ENCODE measurements at regions not wholly inside any gene's neighbourhood (a gene's known extent, or its start where the extent isn't known, plus 50 kb on each side); places are given as distances from the start of the nearest gene placed in this dataset.
A peak's percentile ranks its signal among the peaks of the same experiment; 100 is the strongest.
"Not testable (repeated sequence)": the region's sequence is repeated elsewhere in the genome, so short reads cannot be mapped to it uniquely, and the experiment has no call there.

GRCh38 chr20:18876394-18876793 lies 62.8 kb downstream of the SCP2D1 start:
- DNase-seq, POLR2A ChIA-PET, CTCF ChIA-PET: not testable (repeated sequence)

DNA sequence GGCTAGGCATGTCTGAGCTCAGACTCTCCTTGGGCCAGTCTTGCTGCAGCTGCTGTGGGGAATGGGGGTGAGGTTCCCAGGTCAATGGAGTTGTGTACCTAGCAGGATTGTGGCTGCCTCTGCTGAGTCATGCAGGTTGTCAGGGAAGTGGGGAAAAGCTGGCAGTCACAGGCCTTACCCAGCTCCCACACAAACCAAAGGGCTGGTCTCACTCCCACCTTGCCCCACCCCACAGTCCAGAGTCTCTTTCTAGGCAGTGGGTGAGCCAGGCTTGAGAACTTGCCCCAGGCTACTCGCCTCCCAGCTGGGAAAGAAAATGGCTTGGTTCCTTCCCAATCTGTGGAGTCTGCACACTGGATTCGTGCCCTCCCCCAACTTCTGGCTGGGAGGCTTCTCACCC lies 65.7 kb downstream of the SCP2D1 start:
- CTCF ChIA-PET = no interaction called here
- H3K27me3 ChIP-seq (replicated peaks in 2 of 5; ENCODE audit: control insufficient read depth in 4 of 5, insufficient read depth in 5 of 5, low read length in 4 of 5) = no peaks in the 10 kb centered on the region
- DNase-seq = no peak
- WGBS (ENCODE audit: insufficient coverage) = 88% methylated on average over 2 of the region's 2 CpGs
- no peak overlapping the region for H3K4me3 ChIP-seq (ENCODE audit: control insufficient read depth in 1 of 7, extremely low read depth in 1 of 7, insufficient read depth in 4 of 7, low read depth in 2 of 7, low read length in 6 of 7)
- no peaks in the 10 kb centered on the region for H3K4me1 ChIP-seq (ENCODE audit: control extremely low read depth in 1 of 4, control insufficient read depth in 4 of 4, insufficient read depth in 4 of 4, low read length in 3 of 4)
- POLR2A ChIA-PET = no interaction called here
- peaks cover 0 to 2% (median 0%) of the 10 kb centered on the region in 5 experiments for H3K9me3 ChIP-seq (ENCODE audit: control extremely low read depth in 1 of 5, control insufficient read depth in 4 of 5, insufficient read depth in 2 of 5, low read depth in 1 of 5, low read length in 4 of 5)
- no peak overlapping the region for H3K27ac ChIP-seq (ENCODE audit: insufficient read depth in 1 of 2, low read depth in 1 of 2, low read length in 2 of 2, poor library complexity in 1 of 2, severe bottlenecking in 2 of 2)
- no peaks in the 10 kb centered on the region for H3K36me3 ChIP-seq (ENCODE audit: control insufficient read depth in 4 of 4, insufficient read depth in 4 of 4, low read length in 3 of 4)

More at GRCh38 chr20:18876394-18876793, 62.8 kb downstream of the SCP2D1 start:
- H3K27ac ChIP-seq (ENCODE audit: insufficient read depth in 1 of 2, low read depth in 1 of 2, low read length in 2 of 2, poor library complexity in 1 of 2, severe bottlenecking in 2 of 2); H3K36me3 ChIP-seq (ENCODE audit: control insufficient read depth in 4 of 4, insufficient read depth in 4 of 4, low read length in 3 of 4); H3K4me1 ChIP-seq (ENCODE audit: control extremely low read depth in 1 of 4, control insufficient read depth in 4 of 4, insufficient read depth in 4 of 4, low read length in 3 of 4); H3K4me3 ChIP-seq (ENCODE audit: control insufficient read depth in 1 of 7, extremely low read depth in 1 of 7, insufficient read depth in 4 of 7, low read depth in 2 of 7, low read length in 6 of 7); H3K27me3 ChIP-seq (replicated peaks in 2 of 5; ENCODE audit: control insufficient read depth in 4 of 5, insufficient read depth in 5 of 5, low read length in 4 of 5): not testable (repeated sequence)
- peaks cover 0 to 10% (median 0%) of the 10 kb centered on the region in 5 experiments for H3K9me3 ChIP-seq (ENCODE audit: control extremely low read depth in 1 of 5, control insufficient read depth in 4 of 5, insufficient read depth in 2 of 5, low read depth in 1 of 5, low read length in 4 of 5)

GRCh38 chr20:18886756-18887155 lies 73.2 kb downstream of the SCP2D1 start:
- Histone ChIP-seq H3K36me3 (ENCODE audit: control insufficient read depth in 4 of 4, insufficient read depth in 4 of 4, low read length in 3 of 4) (no peaks in the 10 kb centered on the region), H3K4me1 (ENCODE audit: control extremely low read depth in 1 of 4, control insufficient read depth in 4 of 4, insufficient read depth in 4 of 4, low read length in 3 of 4) (no peaks in the 10 kb centered on the region), H3K4me3 (ENCODE audit: control insufficient read depth in 1 of 7, extremely low read depth in 1 of 7, insufficient read depth in 4 of 7, low read depth in 2 of 7, low read length in 6 of 7) (no peak overlapping the region), H3K9me3 (ENCODE audit: control extremely low read depth in 1 of 5, control insufficient read depth in 4 of 5, insufficient read depth in 2 of 5, low read depth in 1 of 5, low read length in 4 of 5) (peaks cover 0 to 3% (median 0%) of the 10 kb centered on the region in 5 experiments), H3K27me3 (replicated peaks in 2 of 5; ENCODE audit: control insufficient read depth in 4 of 5, insufficient read depth in 5 of 5, low read length in 4 of 5) (no peaks in the 10 kb centered on the region), H3K27ac (ENCODE audit: insufficient read depth in 1 of 2, low read depth in 1 of 2, low read length in 2 of 2, poor library complexity in 1 of 2, severe bottlenecking in 2 of 2) (no peak overlapping the region)
- WGBS (ENCODE audit: insufficient coverage) = 33% methylated on average over 1 of the region's 1 CpG
- POLR2A ChIA-PET = no interaction called here
- no peak for DNase-seq
- CTCF ChIA-PET = no interaction called here

GRCh38 chr20:18901980-18902737 lies 88.6 kb downstream of the SCP2D1 start:
- 96% methylated on average over 3 of the region's 7 CpGs for WGBS (ENCODE audit: insufficient coverage)
- Histone ChIP-seq H3K4me1 (ENCODE audit: control extremely low read depth in 1 of 4, control insufficient read depth in 4 of 4, insufficient read depth in 4 of 4, low read length in 3 of 4) (no peaks in the 10 kb centered on the region), H3K27ac (ENCODE audit: insufficient read depth in 1 of 2, low read depth in 1 of 2, low read length in 2 of 2, poor library complexity in 1 of 2, severe bottlenecking in 2 of 2) (no peak overlapping the region), H3K9me3 (ENCODE audit: control extremely low read depth in 1 of 5, control insufficient read depth in 4 of 5, insufficient read depth in 2 of 5, low read depth in 1 of 5, low read length in 4 of 5) (no peaks in the 10 kb centered on the region), H3K36me3 (ENCODE audit: control insufficient read depth in 4 of 4, insufficient read depth in 4 of 4, low read length in 3 of 4) (no peaks in the 10 kb centered on the region), H3K4me3 (ENCODE audit: control insufficient read depth in 1 of 7, extremely low read depth in 1 of 7, insufficient read depth in 4 of 7, low read depth in 2 of 7, low read length in 6 of 7) (no peak overlapping the region), H3K27me3 (replicated peaks in 2 of 5; ENCODE audit: control insufficient read depth in 4 of 5, insufficient read depth in 5 of 5, low read length in 4 of 5) (no peaks in the 10 kb centered on the region)
- DNase-seq = no peak
- ChIA-PET POLR2A (no interaction called here), CTCF (no interaction called here)

DNA sequence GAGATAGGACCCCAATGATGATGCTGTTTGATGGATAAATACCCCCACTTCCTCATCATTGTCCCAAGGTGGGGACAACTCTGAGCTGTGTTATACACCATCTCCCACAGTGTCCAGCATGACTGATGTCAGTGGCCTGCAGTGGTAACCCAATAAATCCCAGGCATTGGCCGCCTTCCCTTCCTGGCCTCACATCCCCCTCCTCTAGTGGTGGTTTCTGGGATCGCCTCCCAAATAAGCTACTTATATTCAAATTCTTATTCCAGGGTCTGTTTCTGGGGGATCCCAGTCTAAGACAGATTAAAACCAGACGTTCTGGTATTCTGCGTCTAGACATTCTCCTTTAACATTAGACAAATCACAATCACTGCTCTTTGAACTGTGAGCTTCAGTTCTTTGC lies 90.6 kb downstream of the SCP2D1 start:
- Histone ChIP-seq H3K9me3 (ENCODE audit: control extremely low read depth in 1 of 5, control insufficient read depth in 4 of 5, insufficient read depth in 2 of 5, low read depth in 1 of 5, low read length in 4 of 5) (no peaks in the 10 kb centered on the region), H3K36me3 (ENCODE audit: control insufficient read depth in 4 of 4, insufficient read depth in 4 of 4, low read length in 3 of 4) (no peaks in the 10 kb centered on the region), H3K4me3 (ENCODE audit: control insufficient read depth in 1 of 7, extremely low read depth in 1 of 7, insufficient read depth in 4 of 7, low read depth in 2 of 7, low read length in 6 of 7) (no peak overlapping the region), H3K4me1 (ENCODE audit: control extremely low read depth in 1 of 4, control insufficient read depth in 4 of 4, insufficient read depth in 4 of 4, low read length in 3 of 4) (no peaks in the 10 kb centered on the region), H3K27me3 (replicated peaks in 2 of 5; ENCODE audit: control insufficient read depth in 4 of 5, insufficient read depth in 5 of 5, low read length in 4 of 5) (no peaks in the 10 kb centered on the region), H3K27ac (ENCODE audit: insufficient read depth in 1 of 2, low read depth in 1 of 2, low read length in 2 of 2, poor library complexity in 1 of 2, severe bottlenecking in 2 of 2) (no peak overlapping the region)
- 33% methylated on average over 3 of the region's 4 CpGs for WGBS (ENCODE audit: insufficient coverage)
- ChIA-PET POLR2A (no interaction called here), CTCF (interaction anchor here (0.8 to 2.4 kb wide), 5 partner anchors 11 to 757 kb away, joined by 3 to 7 read pairs (median 4); no protein-coding TSS in a partner anchor)
- DNase-seq = peak in 1 of 3 donors; percentile 0

GRCh38 chr20:18904624-18905023 lies 91.0 kb downstream of the SCP2D1 start:
- Histone ChIP-seq H3K27ac (ENCODE audit: insufficient read depth in 1 of 2, low read depth in 1 of 2, low read length in 2 of 2, poor library complexity in 1 of 2, severe bottlenecking in 2 of 2) (no peak overlapping the region), H3K4me3 (ENCODE audit: control insufficient read depth in 1 of 7, extremely low read depth in 1 of 7, insufficient read depth in 4 of 7, low read depth in 2 of 7, low read length in 6 of 7) (no peak overlapping the region), H3K9me3 (ENCODE audit: control extremely low read depth in 1 of 5, control insufficient read depth in 4 of 5, insufficient read depth in 2 of 5, low read depth in 1 of 5, low read length in 4 of 5) (no peaks in the 10 kb centered on the region), H3K27me3 (replicated peaks in 2 of 5; ENCODE audit: control insufficient read depth in 4 of 5, insufficient read depth in 5 of 5, low read length in 4 of 5) (no peaks in the 10 kb centered on the region), H3K36me3 (ENCODE audit: control insufficient read depth in 4 of 4, insufficient read depth in 4 of 4, low read length in 3 of 4) (no peaks in the 10 kb centered on the region), H3K4me1 (ENCODE audit: control extremely low read depth in 1 of 4, control insufficient read depth in 4 of 4, insufficient read depth in 4 of 4, low read length in 3 of 4) (no peaks in the 10 kb centered on the region)
- DNase-seq = peak; percentile 24 to 50 (median 31)
- WGBS (ENCODE audit: insufficient coverage) = 66% methylated on average over 3 of the region's 5 CpGs
- POLR2A ChIA-PET = no interaction called here
- CTCF ChIA-PET = interaction anchor here (0.8 to 2.4 kb wide), 5 partner anchors 10 to 757 kb away, joined by 3 to 7 read pairs (median 4); no protein-coding TSS in a partner anchor

- no peaks in the 10 kb centered on the region for H3K9me3 ChIP-seq (ENCODE audit: control extremely low read depth in 1 of 5, control insufficient read depth in 4 of 5, insufficient read depth in 2 of 5, low read depth in 1 of 5, low read length in 4 of 5)
- H3K36me3 ChIP-seq (ENCODE audit: control insufficient read depth in 4 of 4, insufficient read depth in 4 of 4, low read length in 3 of 4) = no peaks in the 10 kb centered on the region
- no peak for DNase-seq
- no peaks in the 10 kb centered on the region for H3K27me3 ChIP-seq (replicated peaks in 2 of 5; ENCODE audit: control insufficient read depth in 4 of 5, insufficient read depth in 5 of 5, low read length in 4 of 5)
- POLR2A ChIA-PET = no interaction called here
- H3K4me1 ChIP-seq (ENCODE audit: control extremely low read depth in 1 of 4, control insufficient read depth in 4 of 4, insufficient read depth in 4 of 4, low read length in 3 of 4) = peaks cover 0 to 4% (median 1%) of the 10 kb centered on the region in 4 experiments
- no CpG with 5 or more reads among the region's 2 CpGs for WGBS (ENCODE audit: insufficient coverage)
- H3K4me3 ChIP-seq (ENCODE audit: control insufficient read depth in 1 of 7, extremely low read depth in 1 of 7, insufficient read depth in 4 of 7, low read depth in 2 of 7, low read length in 6 of 7) = no peak overlapping the region
- CTCF ChIA-PET = no interaction called here
- no peak overlapping the region for H3K27ac ChIP-seq (ENCODE audit: insufficient read depth in 1 of 2, low read depth in 1 of 2, low read length in 2 of 2, poor library complexity in 1 of 2, severe bottlenecking in 2 of 2)
Observed at GRCh38 chr20:18906046-18906445, 92.5 kb downstream of the SCP2D1 start.

Measured in common myeloid progenitor, CD34-positive (primary cell).